HEK293 (cell line): ENCODE measurements at regions not wholly inside any gene's neighbourhood (a gene's known extent, or its start where the extent isn't known, plus 50 kb on each side); places are given as distances from the start of the nearest gene placed in this dataset.

Experiments
- CTCF ChIA-PET: fragments of 350-600 bp; formaldehyde crosslinking; extraction: SDS; loops from one replicate; lab custom pipeline; 2021; ENCODE audit warnings: antibody characterized with exemption; lab: Yijun Ruan, JAX
- POLR2A ChIA-PET: fragments of 300-600 bp; formaldehyde crosslinking; extraction: SDS; loops from one replicate; lab custom pipeline; 2020; ENCODE audit warnings: antibody characterized with exemption, inconsistent platforms; lab: Yijun Ruan, JAX
- H3K27ac ChIP-seq: fragments of 200-500 bp; sonication (Bioruptor generic); 2 replicates; pipeline ENCODE4 v1.5.1; 2014; ENCODE audit warnings: low read depth, low read length, control low read depth, inconsistent platforms; ENCODE audit errors: extremely low read depth
- H3K36me3 ChIP-seq, 2 experiments: fragments of 200-500 bp in 1 of 2; sonication (Bioruptor generic) in 1 of 2; 1 replicate in 1 of 2; 2 replicates in 1 of 2; pipeline ENCODE4 v1.5.1; 2014 to 2017; ENCODE audit warnings: inconsistent platforms in 2 of 2, low read length in 2 of 2; ENCODE audit not compliant: control insufficient read depth in 2 of 2, insufficient read depth in 1 of 2
- H3K4me1 ChIP-seq: fragments of 200-500 bp; sonication (Bioruptor generic); 2 replicates; pipeline ENCODE4 v1.5.1; 2014; ENCODE audit warnings: mild to moderate bottlenecking, low read length, inconsistent platforms; ENCODE audit not compliant: control insufficient read depth, insufficient read depth
- H3K4me3 ChIP-seq: 2 replicates; pipeline ENCODE4 v1.5.1; 2011; ENCODE audit warnings: low read depth, mild to moderate bottlenecking, control low read depth, low read length, moderate library complexity
- H3K9me3 ChIP-seq: fragments of 200-500 bp; sonication (Bioruptor generic); 2 replicates; pipeline ENCODE4 v1.5.1; 2014; ENCODE audit warnings: low read depth, low read length, inconsistent platforms; ENCODE audit not compliant: control insufficient read depth, insufficient read depth
- FEZF1 ChIP-seq: fragments of 450-650 bp; formaldehyde crosslinking; IDR thresholded peaks from 2 replicates; pipeline ENCODE4 v1.5.1; 2016; ENCODE audit warnings: missing biosample characterization, missing genetic modification characterization
- PRDM1 ChIP-seq: fragments of 450-650 bp; formaldehyde crosslinking; IDR thresholded peaks from 2 replicates; pipeline ENCODE4; 2016; ENCODE audit warnings: missing biosample characterization, missing genetic modification characterization
- SP2 ChIP-seq: fragments of 450-650 bp; formaldehyde crosslinking; IDR thresholded peaks from 2 replicates; pipeline ENCODE4 v1.5.1; 2016; ENCODE audit warnings: missing biosample characterization, missing genetic modification characterization
- TSHZ1 ChIP-seq: fragments of 450-650 bp; formaldehyde crosslinking; IDR thresholded peaks from 2 replicates; pipeline ENCODE4 v1.5.1; 2016; ENCODE audit warnings: missing biosample characterization, missing genetic modification characterization, borderline replicate concordance
- YY1 ChIP-seq: fragments of 450-650 bp; formaldehyde crosslinking; IDR thresholded peaks from 2 replicates; pipeline ENCODE4 v1.5.1; 2018; ENCODE audit warnings: missing biosample characterization, missing genetic modification characterization
- ZBTB49 ChIP-seq: fragments of 450-650 bp; formaldehyde crosslinking; IDR thresholded peaks from 2 replicates; pipeline ENCODE4 v1.5.1; 2016; ENCODE audit warnings: missing biosample characterization, missing genetic modification characterization, low read depth
- ZNF121 ChIP-seq: fragments of 450-650 bp; formaldehyde crosslinking; IDR thresholded peaks from 2 replicates; pipeline ENCODE4 v1.5.1; 2016; ENCODE audit warnings: missing biosample characterization, missing genetic modification characterization
- ZNF133 ChIP-seq: fragments of 450-650 bp; formaldehyde crosslinking; IDR thresholded peaks from 2 replicates; pipeline ENCODE4 v1.5.1; 2016; ENCODE audit warnings: missing biosample characterization, missing genetic modification characterization
- ZNF16 ChIP-seq: fragments of 450-650 bp; formaldehyde crosslinking; IDR thresholded peaks from 2 replicates; pipeline ENCODE4 v1.5.1; 2016; ENCODE audit warnings: low read depth, missing biosample characterization, missing genetic modification characterization
- ZNF311 ChIP-seq: fragments of 450-650 bp; formaldehyde crosslinking; IDR thresholded peaks from 2 replicates; pipeline ENCODE4 v1.5.1; 2017; ENCODE audit warnings: missing biosample characterization, missing genetic modification characterization, borderline replicate concordance
- ZNF335 ChIP-seq: fragments of 450-650 bp; formaldehyde crosslinking; conservative IDR thresholded peaks from 2 replicates; pipeline ENCODE4 v1.5.1; 2016; ENCODE audit warnings: missing biosample characterization, missing genetic modification characterization
- ZNF391 ChIP-seq: fragments of 450-650 bp; formaldehyde crosslinking; IDR thresholded peaks from 2 replicates; pipeline ENCODE4 v1.5.1; 2016; ENCODE audit warnings: low read depth, missing biosample characterization, missing genetic modification characterization, borderline replicate concordance
- ZNF48 ChIP-seq: fragments of 450-650 bp; formaldehyde crosslinking; IDR thresholded peaks from 2 replicates; pipeline ENCODE4 v1.5.1; 2016; ENCODE audit warnings: missing biosample characterization, missing genetic modification characterization
- ZNF585B ChIP-seq: fragments of 450-650 bp; formaldehyde crosslinking; IDR thresholded peaks from 2 replicates; pipeline ENCODE4 v1.5.1; 2016; ENCODE audit warnings: missing biosample characterization, missing genetic modification characterization
- ZNF600 ChIP-seq: fragments of 450-650 bp; formaldehyde crosslinking; IDR thresholded peaks from 2 replicates; pipeline ENCODE4 v1.5.1; 2016; ENCODE audit warnings: missing biosample characterization, missing genetic modification characterization
- ZNF654 ChIP-seq: fragments of 450-650 bp; formaldehyde crosslinking; IDR thresholded peaks from 2 replicates; pipeline ENCODE4 v1.5.1; 2016; ENCODE audit warnings: low read depth, missing biosample characterization, missing genetic modification characterization
- ZNF660 ChIP-seq: fragments of 450-650 bp; IDR thresholded peaks from 2 replicates; pipeline ENCODE4 v1.5.1; 2018; ENCODE audit warnings: missing biosample characterization, mild to moderate bottlenecking, missing genetic modification characterization
- ZNF776 ChIP-seq: fragments of 450-650 bp; formaldehyde crosslinking; IDR thresholded peaks from 2 replicates; pipeline ENCODE4 v1.5.0; 2017; ENCODE audit warnings: missing biosample characterization, missing genetic modification characterization, borderline replicate concordance
- ZNF830 ChIP-seq: fragments of 450-650 bp; IDR thresholded peaks from 2 replicates; pipeline ENCODE4 v1.5.0; 2018; ENCODE audit warnings: missing biosample characterization, missing genetic modification characterization, low read depth, mild to moderate bottlenecking, moderate library complexity
- ZXDB ChIP-seq: fragments of 450-650 bp; formaldehyde crosslinking; IDR thresholded peaks from 2 replicates; pipeline ENCODE4 v1.5.1; 2016; ENCODE audit warnings: missing biosample characterization, missing genetic modification characterization
- TF ChIP-seq, protein P1 (sequence below): fragments of 450-650 bp; formaldehyde crosslinking; conservative IDR thresholded peaks from 2 replicates; pipeline ENCODE4 v1.5.1; 2016; ENCODE audit warnings: low read depth, missing biosample characterization, missing genetic modification characterization

- Histone ChIP-seq H3K4me3 (no peak overlapping the region), H3K27ac (no peak overlapping the region), H3K9me3 (no peaks in the 10 kb centered on the region; the same call in 1 of the 2 replicates), H3K36me3 (no peaks in the 10 kb centered on the region), H3K4me1 (no peaks in the 10 kb centered on the region)
- ChIA-PET POLR2A (no interaction called here), CTCF (interaction anchor here (0.7 kb wide), 1 partner anchor 9 kb away, joined by 3 read pairs; no protein-coding TSS in a partner anchor)
- no peak for TF ChIP-seq ZNF133 (tag by site-specific recombination)
- TF ChIP-seq YY1 (tag by site-specific recombination): no peak
- TF ChIP-seq PRDM1 (tag by site-specific recombination): no peak
- no peak for TF ChIP-seq ZNF311 (tag by site-specific recombination)
- TF ChIP-seq, protein P1, sequence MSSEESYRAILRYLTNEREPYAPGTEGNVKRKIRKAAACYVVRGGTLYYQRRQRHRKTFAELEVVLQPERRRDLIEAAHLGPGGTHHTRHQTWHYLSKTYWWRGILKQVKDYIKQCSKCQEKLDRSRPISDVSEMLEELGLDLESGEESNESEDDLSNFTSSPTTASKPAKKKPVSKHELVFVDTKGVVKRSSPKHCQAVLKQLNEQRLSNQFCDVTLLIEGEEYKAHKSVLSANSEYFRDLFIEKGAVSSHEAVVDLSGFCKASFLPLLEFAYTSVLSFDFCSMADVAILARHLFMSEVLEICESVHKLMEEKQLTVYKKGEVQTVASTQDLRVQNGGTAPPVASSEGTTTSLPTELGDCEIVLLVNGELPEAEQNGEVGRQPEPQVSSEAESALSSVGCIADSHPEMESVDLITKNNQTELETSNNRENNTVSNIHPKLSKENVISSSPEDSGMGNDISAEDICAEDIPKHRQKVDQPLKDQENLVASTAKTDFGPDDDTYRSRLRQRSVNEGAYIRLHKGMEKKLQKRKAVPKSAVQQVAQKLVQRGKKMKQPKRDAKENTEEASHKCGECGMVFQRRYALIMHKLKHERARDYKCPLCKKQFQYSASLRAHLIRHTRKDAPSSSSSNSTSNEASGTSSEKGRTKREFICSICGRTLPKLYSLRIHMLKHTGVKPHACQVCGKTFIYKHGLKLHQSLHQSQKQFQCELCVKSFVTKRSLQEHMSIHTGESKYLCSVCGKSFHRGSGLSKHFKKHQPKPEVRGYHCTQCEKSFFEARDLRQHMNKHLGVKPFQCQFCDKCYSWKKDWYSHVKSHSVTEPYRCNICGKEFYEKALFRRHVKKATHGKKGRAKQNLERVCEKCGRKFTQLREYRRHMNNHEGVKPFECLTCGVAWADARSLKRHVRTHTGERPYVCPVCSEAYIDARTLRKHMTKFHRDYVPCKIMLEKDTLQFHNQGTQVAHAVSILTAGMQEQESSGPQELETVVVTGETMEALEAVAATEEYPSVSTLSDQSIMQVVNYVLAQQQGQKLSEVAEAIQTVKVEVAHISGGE (tag by site-specific recombination): no peak
- no peak for TF ChIP-seq TSHZ1 (tag by site-specific recombination)
Measured at GRCh38 chrX:94560930-94561329, 886.9 kb downstream of the FAM133A start.

- Histone ChIP-seq H3K36me3 (no peaks in the 10 kb centered on the region), H3K27ac (no peak overlapping the region), H3K9me3 (no peaks in the 10 kb centered on the region), H3K4me1 (no peaks in the 10 kb centered on the region), H3K4me3 (no peak overlapping the region)
- no peak for TF ChIP-seq FEZF1 (tag by site-specific recombination)
- POLR2A ChIA-PET: no interaction called here
- CTCF ChIA-PET: interaction anchor here (1.0 kb wide), 1 partner anchor 134 kb away, joined by 3 read pairs; no protein-coding TSS in a partner anchor
Measured at GRCh38 chrX:94576367-94577004, 902.5 kb downstream of the FAM133A start.

- no peak overlapping the region for H3K4me3 ChIP-seq
- H3K36me3 ChIP-seq: no peaks in the 10 kb centered on the region
- no peaks in the 10 kb centered on the region for H3K4me1 ChIP-seq
- H3K9me3 ChIP-seq: no peaks in the 10 kb centered on the region
- ChIA-PET POLR2A (no interaction called here), CTCF (no interaction called here)
- no peak overlapping the region for H3K27ac ChIP-seq
- no peak for TF ChIP-seq ZNF391
- TF ChIP-seq ZBTB49: no peak
- TF ChIP-seq ZXDB (tag by site-specific recombination): no peak
- TF ChIP-seq ZNF660 (tag by site-specific recombination): no peak
- no peak for TF ChIP-seq ZNF335 (tag by site-specific recombination)
- no peak for TF ChIP-seq ZNF121 (tag by site-specific recombination)
- no peak for TF ChIP-seq ZNF600 (tag by site-specific recombination)
- TF ChIP-seq ZNF16 (tag by site-specific recombination): no peak
- TF ChIP-seq ZNF585B (tag by site-specific recombination): no peak
- TF ChIP-seq SP2 (tag by site-specific recombination): no peak
- no peak for TF ChIP-seq ZNF48 (tag by site-specific recombination)
- no peak for TF ChIP-seq ZNF654 (tag by site-specific recombination)
- no peak for TF ChIP-seq ZNF776 (tag by site-specific recombination)
- TF ChIP-seq PRDM1 (tag by site-specific recombination): no peak
- no peak for TF ChIP-seq ZNF830
Measured at GRCh38 chrX:94600077-94600476, 926.1 kb downstream of the FAM133A start.
